GM19328 (cell line): ENCODE measurements at regions not wholly inside any gene's neighbourhood (a gene's known extent, or its start where the extent isn't known, plus 50 kb on each side); places are given as distances from the start of the nearest gene placed in this dataset.
"Not testable (repeated sequence)": the region's sequence is repeated elsewhere in the genome, so short reads cannot be mapped to it uniquely, and the experiment has no call there.

Source experiments
- ATAC-seq: cut with Tn5 transposase; IDR thresholded peaks from one replicate; pipeline ENCODE4 v1.9.1; 2021; ENCODE audit warnings: mild to moderate bottlenecking, moderate library complexity; ENCODE audit not compliant: unreplicated experiment

DNA sequence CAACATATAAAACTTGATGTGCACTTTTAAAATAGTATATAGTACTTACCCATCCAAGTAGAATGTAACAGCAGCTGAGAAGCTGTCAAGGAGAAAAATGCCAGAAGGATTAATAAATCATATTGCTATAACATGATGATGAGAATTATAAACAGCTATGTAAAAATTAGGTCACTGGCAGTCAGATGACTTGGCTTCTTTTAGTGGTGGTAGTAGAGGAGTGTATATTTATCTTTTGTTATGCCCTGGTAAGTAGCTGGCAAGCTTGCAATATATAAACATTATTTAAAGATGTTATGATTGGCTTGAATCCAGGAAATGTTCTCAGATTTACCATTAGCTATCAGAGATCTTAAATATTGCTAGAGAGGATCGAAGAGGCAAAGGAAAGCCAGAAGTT, 471.0 kb upstream of the MGAT4C start:
- ATAC-seq = no peak

DNA sequence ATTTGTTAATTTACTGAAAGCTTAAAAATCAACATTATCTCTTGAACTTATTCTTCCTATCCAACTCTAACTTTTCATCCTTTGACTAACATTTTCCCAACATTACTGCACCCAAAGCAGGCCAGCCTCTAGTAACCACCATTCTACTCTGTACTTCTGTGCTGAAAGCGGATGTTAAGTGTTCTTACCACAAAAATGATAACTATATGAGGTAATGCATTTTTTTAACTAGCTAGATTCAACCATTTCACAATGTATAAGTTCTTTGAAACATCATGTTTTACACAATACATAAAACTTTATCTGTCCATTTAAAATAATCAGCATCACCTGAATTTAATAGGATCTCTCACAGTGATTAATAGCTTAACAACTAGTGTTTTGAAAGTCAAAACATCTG, 468.5 kb upstream of the MGAT4C start:
- no peak for ATAC-seq

DNA sequence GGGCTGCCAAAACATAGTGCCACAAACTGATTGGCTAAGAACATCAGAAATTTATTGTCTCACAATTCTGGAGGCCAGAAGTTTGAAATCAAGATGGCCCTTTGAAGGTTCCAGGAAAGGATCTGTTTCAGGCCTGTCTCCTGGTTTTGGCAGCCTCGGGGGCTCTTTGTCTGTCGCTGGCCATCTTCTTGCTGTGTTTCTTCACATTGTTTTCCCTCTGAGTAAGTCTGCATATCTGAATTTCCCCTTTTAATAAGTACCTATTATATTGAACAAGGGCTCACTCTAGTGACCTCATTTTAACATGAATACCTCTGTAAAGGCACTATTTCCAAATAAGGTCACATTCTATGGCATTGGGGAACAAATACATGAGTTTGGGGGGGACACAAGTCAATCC, 467.1 kb upstream of the MGAT4C start:
- ATAC-seq = no peak

DNA sequence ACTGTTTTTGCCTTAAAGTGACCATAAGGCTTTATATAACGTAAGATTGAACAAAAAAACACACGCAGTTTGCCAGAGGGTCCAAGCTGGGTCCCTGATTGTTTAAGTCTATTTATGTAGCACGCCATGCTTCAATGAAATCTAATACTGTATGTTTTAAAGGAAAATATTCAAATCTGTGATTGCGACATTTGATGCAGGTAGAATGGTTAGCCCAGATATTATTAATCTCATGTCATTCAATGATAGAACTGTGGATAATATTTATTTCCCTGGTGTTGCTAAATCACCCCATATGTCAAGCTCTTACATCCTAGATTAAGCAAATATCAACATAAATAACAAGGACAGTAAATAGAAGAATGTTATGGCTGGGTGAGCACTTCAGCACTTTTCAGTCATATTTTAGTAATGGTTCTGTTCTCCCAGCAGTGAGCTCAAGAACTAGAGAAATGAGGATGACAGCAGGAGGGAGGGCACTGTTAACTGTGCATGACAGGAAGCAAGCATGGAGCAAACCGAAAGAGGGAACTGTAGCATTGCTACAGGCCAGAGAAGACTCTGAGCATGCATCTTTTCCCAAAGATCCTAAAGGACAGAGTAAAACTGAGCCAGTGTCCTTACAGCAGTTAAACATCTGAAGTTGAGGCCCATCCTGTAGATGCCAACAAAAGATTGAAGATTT, 465.7 kb upstream of the MGAT4C start:
- no peak for ATAC-seq

DNA sequence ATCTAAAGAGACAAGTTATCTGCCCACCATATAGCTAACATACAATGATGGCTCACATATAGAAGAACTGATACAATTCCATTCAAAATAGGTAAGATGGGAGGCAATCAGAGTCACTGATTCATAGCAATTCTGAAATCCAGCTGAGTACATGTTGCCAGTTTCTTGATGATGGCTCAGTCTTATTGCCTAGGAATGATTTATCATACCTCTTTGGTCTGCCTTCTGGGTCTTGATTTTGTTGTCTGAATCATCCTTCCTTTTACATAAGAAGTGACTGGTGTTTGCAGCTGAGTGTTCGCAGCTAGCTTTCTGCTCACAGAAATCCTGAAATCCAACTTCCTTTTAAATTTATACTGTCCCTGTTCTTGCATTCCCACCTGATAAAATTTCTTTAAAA, 463.2 kb upstream of the MGAT4C start:
- no peak for ATAC-seq

DNA sequence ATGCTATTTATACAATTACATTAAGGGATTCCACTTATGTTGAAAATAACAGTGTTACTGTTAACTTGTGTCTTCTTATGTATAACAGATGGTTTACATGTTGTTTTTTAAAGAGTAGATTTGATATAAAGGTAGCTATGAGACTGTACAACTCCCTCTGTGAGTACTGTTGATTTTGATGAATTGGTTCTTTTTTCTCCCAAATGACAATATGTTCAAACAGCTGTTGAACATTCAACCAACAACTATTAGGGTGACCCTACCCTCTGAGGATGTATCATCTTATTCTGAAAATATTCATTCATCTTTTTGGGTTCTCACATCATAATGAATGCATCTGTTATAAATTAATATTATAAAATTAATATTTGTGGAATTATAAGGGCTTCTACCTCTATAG, 456.9 kb upstream of the MGAT4C start:
- no peak for ATAC-seq

DNA sequence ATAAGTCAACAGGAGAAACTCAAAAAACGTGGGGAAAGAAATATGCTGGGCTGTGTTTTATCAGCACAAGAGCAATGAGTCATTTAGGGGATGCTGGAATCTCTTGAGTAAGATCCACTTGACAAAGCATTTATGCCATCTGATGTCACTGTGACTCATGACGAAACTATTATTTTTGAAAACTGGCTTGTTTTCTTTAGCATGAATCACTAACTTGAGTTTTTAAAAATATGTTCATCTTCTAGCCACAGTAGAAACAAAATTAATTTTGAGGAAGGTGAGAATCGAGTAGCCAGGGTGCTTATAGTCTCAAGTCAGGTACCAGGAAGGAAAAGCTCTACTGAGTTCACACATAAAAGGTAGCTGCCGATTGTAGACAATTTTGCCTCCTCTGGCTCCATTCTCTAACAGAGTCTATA, 456.2 kb upstream of the MGAT4C start:
- ATAC-seq = no peak

DNA sequence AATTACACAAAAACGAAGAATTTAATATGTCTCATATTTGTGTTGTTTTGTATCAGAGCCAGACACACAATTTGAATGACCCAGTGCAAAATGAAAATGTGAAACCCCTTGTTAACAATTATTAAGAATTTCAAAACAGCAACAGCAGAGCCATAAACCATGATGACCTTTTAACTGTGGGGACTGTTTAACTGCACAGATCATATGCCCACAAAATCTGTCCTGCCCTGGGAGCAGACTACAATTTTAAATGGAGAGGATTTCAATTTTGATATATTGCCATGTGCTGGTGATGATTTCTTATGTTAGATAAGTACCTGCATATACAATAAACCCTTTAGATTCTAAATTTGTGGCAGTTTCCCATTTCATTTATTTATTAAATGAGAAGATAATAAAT, 455.5 kb upstream of the MGAT4C start:
- ATAC-seq = no peak

DNA sequence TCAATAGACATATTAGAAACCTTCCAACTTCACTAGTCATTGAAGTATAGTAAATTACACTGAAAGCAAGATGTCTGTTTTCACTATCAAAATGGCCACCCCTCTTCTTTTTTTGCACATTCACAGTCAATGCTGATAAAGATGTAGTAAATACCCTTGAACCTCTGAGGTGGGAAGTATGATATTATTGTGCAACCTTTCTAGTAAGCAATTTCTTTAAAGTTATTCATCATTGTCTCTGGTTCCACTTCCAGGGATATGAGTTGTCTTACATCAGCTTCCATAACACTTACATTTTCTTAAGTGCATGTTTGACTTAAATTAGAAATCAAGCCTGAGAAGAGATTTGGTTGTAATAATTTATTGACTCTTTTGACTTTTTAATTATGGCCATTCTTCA, 453.9 kb upstream of the MGAT4C start:
- no peak for ATAC-seq

DNA sequence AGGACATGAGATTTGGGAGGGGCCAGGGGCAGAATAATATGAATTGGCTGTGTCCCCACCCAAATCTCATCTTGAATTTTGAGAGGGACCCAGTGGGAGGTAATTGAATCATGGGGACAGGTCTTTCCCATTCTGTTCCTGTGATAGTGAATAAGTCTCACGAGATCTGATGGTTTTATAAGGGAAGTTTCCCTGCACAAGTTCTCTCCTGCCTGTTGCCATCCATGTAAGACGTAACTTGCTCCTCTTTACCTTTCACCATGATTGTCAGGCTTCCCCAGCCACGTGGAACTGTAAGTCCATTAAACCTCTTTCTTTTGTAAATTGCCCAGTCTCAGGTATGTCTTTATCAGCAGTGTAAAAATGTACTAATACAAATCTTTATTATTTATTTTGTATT, 452.8 kb upstream of the MGAT4C start:
- ATAC-seq = not testable (repeated sequence)

DNA sequence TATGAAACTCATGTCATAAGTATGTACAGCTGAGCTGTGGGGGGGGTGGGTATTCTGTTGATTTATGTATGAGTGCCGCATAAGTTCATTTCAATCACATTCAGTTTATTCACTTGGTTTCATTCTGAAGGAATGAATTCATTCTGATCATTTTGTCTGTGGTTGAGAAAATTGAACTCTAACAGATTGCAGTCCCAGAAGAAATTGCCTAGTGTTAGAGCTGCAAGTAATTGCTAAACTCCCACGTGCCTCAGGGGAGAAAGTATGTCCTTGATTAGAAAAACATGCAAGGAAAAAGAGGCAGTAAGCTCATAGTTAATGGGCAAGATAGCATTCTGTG, 442.4 kb upstream of the MGAT4C start:
- no peak for ATAC-seq

DNA sequence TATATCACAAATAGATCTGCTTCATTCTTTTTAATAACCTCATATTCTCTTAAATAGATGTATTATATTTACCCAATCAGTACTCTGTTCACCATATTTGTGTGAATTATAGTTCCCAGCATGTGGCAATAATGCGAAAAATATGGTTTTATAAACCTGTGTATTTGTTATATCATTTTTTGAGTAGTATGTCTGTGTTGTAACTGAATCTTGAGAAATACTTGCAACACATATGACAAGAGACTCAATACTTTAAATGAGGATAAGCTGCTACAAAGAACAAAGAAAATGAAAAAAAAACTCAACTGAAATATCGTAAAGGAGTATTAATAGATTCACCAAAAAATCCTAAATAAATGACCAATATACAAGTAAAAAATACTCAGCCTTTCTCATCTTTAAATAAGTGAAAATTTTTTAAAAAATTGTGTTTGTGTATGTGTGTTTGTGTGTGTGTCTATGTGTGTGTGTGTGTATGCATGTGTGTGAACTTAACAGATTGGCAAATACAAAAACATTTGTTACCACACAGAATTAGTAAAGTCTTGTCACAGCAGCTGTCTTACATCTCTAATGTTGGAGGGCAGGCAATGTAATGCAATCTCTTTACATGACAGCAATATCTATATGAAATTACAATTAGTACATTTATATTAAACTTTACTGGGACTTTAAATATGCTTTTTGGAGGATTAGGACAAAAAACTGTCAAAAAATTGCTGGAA, 441.9 kb upstream of the MGAT4C start:
- ATAC-seq = no peak

DNA sequence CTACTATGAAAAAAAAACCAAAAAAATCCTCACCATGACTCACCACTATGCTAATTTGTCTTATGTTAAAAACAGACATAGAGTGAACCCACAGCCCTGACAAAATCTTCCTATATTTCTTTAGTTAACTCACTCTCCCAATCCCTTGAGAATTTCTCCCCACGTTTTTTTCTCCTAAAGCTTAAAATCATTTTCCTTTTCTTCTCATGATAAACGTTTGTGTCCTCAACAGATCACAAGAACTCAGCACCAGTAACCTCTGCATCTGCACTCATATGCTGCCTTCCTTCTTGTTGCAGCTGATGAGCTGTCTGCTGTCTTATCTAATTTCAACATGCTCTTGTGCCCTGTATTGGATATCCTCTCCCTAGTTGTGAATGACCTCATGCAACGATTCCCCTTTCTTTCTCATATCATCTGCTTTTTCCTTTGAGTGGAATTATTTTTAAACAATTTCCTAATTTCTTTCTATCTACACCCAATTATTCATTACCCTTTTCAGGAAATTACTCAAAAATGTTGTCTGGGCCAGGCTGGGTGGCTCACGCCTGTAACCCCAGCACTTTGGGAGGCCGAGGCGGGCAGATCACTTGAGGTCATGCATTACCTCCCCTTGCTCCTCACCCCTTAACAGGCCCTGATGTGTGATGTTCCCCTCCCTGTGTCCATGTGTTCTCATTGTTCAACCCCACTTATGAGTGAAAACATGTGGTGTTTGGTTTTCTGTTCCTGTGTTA, 427.5 kb upstream of the MGAT4C start:
- no peak for ATAC-seq

DNA sequence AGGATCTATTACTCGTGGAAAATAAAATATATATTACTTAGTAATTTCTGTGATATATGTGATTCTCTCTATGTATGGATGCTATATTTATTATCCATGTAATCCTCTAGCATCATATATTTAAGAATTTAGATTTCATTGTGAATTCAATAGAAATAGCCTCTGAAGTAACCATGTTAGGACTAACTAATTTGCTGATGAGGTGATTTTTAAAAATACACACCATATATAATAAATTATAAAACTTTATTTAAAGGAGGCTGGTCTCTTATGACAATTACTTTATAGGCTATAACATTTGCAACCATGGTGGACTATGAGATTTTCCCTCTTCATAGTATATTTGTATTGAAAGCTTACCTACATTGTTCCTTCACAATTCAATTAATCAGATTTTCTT, 424.9 kb upstream of the MGAT4C start:
- no peak for ATAC-seq

DNA sequence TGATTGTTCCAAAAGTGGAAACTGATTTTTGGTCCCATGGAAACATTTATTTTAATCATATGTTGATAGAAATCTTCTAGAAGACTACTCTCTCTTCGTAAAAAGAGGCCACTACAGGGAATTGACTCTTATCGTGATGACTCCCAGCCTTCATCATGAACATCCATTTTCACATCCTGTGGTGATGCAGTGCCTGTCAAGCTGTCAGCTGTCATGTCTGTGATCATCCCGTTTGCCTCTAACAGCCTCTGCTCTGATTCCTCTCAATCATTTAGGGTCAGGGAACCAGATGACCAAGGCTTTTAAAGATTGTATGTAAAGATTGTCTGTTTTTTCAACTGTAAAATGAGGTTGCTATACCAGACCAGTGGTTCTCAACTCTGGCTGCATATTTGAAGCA, 419.0 kb upstream of the MGAT4C start:
- ATAC-seq = no peak

DNA sequence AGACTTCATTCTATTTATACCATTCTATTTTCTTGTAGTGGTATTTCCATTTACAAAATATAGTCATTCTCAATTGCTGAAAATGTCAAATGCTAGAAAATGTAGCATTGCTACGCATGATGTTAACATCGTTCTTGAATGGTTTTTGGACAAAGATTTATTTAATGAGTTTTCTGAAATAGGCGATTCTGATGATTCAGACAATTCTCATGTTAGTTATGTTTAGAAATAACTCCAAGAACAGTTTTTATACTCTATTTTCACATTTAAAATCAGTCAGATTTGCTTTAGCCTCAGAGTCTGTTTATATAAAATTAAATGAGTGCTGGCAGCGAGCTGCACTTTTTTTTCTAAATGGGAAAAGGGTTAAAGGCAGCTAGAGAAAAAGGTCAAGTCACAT, 414.8 kb upstream of the MGAT4C start:
- ATAC-seq = no peak

DNA sequence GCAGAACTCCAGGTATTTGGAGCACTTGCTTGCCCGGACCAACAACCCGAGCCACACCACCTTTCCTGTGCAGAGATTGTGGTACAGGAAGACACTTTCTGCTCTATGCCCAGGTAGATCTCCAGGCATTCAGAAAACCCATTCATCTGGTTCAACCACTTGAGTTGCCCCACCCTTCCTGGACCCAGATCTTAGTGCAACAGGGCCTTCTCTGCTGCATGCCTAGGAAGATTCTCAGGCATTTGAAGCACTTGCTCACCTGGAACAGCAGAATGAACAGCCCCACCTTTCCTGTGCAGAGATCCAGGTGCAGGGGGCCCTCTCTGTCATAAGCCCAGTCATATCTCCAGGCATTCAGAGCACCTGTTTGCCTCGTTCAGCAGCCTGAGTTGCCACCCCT, 412.8 kb upstream of the MGAT4C start:
- no peak for ATAC-seq

DNA sequence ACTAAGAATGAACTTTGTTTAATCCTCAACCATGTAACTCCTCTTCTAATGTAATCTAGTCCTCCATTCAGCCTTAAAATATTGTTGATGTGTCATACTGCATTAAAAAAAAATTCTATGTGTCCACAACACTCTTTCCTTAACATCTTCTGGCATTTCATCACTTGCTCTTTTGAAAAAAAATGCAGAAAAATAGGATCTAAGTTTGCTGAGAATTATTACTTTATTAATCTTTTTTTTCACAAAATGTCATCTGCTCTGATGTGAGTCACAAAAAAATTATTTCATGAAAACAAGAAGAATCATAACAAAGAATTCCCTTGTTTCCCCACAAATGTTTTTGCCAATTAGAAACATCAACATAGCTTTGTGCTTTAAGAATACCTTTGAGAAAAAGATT, 410.1 kb upstream of the MGAT4C start:
- ATAC-seq = no peak

DNA sequence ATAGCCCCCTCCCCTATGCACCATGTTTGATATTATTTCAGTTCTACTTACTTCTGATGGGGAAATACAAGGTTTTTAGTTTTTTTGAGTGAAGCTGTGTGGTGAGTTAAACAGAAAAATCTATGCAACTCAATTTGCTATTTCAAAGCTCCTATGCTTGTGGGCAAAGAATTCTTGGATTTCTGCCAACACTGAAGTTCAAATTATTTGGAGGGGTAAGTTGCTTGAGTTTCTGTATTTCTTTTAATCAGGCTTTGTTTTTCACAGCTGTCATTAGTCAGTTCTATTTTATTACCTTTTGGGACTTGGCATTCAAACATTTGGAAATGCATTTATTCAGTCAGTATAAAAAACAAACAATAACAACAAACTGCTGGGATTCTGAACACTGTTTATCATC, 407.5 kb upstream of the MGAT4C start:
- ATAC-seq = no peak

DNA sequence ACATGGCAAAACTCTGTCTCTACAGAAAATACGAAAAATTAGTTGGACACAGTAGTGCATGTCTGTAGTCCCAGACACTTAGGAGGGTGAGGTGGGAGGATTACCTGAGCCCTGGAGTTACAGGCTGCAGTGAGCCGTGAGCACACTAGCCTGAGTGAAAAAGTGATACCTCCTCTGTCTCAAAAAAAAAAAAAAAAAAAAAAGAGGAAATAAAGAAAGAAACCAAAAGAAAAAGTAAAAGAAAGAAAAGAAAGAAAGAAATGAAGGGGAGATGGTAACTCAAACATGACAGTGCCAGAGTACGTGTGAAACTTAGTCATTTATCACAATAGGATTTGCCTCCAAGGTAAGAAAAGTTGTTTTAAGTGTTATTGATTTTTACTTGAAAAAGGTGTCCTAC, 407.0 kb upstream of the MGAT4C start:
- no peak for ATAC-seq

DNA sequence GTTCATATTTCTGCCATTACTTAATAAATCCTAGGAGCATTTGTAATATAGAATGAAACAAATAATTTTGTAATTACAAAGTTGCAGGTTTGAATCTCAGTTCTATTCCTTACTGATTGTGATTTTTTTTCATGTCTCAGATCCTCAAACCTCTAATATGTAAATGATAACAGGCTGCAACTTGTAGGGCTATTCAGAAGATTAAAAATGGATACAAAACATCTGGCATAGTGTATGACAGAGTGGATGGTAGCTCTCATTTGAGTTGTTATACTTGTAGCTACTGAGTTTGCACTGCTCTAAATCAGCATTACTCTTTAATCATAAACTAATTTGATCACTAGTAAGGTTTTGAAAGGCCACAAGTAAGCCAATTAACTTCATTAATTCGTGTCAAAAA, 406.3 kb upstream of the MGAT4C start:
- ATAC-seq = no peak

DNA sequence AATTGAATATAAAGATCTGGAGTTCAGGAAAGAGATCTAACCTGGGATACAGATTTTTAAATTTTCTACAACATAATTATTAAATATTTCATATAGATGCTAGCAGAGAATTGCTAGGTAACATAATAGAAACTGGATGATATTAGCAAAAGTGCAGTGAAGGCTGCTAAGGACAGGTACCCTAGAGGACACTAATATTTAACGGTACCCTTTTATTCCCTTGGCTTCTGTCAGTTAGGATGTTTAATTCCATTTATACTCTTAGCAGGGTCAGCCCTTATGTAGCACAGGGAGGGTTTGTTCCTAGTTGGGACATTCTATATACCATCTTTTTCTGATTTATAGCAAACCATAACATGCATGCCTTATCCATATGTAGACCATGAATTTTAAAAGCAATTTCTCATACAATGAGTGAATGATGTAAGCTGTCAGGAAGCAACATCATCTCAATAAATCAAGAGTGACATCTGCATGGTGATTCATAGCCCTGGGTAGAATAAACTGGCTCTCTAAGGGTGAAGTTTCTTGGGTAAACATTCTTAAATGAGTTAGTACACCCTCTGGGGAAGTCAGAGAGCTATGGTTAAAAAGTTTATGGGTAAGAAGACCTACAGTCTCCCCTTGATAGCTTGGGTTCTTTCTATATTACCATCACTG, 404.4 kb upstream of the MGAT4C start:
- ATAC-seq = no peak
